HuH-7 (cell line): ENCODE measurements at regions not wholly inside any gene's neighbourhood (a gene's known extent, or its start where the extent isn't known, plus 50 kb on each side); places are given as distances from the start of the nearest gene placed in this dataset.
A peak's percentile ranks its signal among the peaks of the same experiment; 100 is the strongest.
"Not testable (repeated sequence)": the region's sequence is repeated elsewhere in the genome, so short reads cannot be mapped to it uniquely, and the experiment has no call there.

Experiments used
- DNase-seq: peaks from one replicate; pipeline ENCODE4 v3.0.0; 2011; ENCODE audit warnings: low spot score

DNA sequence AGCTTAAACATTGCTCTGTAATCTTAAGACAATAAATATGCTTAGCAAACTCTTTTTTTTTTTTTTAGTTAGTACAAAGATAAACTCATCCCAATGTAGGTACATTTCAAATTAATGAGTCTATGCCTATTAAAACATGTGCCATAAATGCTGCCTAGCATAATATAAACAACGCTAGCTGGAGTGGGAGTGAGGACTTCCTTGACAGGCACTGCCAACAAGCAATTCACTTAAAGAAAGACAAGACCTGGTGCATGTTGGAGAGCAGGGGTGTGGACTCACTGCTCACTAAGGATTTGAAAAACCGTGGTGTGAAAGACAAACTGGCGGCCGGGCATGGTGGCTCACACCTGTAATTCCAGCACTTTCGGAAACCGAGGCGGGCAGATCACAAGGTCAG, 187.2 kb upstream of the RGS6 start:
- DNase-seq: no peak

GRCh38 chr14:71748196-71748595, 184.0 kb upstream of the RGS6 start:
- no peak for DNase-seq

DNA sequence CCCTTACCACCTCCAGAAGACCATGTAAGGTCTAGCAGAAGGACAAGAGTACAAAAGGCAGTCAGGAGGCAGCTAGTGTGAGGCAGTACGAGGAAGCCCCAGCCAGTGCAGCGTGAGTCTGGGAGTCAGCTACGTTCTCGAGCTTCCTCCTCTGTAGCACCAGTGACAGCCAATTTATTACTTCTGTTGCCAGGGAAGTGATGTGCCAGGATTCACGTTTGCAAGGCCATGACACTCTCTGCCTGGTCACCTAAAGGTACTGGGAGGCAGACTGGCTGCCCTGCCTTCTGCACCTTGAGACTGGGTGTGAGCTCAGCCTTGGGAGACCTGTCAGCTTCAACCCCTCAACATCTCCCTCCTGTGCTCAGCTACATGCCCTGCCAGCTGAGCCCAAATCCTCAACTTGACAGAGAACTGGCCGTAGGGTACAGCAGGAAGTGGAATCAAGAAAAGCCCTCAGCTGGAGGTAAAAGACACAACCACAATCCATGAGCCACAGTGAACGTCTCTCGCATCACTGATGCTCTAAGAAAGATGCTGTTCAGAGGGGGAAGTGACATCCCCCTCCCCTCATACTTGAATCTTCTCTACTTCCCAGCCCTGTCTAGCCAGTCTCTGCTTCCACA, 182.5 kb upstream of the RGS6 start:
- no peak for DNase-seq

GRCh38 chr14:71751264-71751663, 181.0 kb upstream of the RGS6 start:
- no peak for DNase-seq

GRCh38 chr14:71752111-71752738, 180.0 kb upstream of the RGS6 start:
- DNase-seq: no peak

DNA sequence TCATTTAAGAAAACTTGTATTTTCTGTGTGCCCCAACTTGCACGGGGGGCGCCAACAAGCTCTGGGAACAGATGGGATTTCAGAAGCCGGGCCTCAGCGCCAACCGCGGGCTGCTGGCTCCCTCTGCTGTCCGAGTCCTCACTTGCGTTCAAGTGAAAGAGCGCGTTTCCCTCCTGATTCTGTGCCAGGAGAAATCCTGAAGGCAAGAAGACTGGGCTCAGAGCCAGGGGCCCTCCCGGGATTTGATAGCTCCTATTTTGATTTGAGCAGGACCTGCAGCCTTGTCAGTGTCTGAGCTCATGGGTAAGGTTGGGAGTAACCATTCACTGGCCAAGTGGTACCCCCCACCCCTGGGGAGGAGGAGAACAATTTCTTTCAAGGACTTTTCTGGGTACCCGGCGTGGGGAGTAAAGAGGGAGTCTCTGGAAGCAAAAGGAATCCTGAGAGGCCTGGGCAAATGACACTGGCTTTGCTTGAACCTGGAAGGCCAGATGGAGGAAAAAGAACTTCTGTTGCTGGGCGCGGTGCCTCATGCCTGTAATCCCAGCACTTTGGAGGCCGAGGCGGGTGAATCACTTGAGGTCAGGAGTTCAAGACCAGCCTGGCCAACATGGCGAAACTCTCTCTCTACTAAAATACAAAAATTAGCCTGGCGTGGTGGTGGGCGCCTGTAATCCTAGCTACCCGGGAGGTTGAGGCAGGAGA, 179.0 kb upstream of the RGS6 start:
- DNase-seq: peak; percentile 55

DNA sequence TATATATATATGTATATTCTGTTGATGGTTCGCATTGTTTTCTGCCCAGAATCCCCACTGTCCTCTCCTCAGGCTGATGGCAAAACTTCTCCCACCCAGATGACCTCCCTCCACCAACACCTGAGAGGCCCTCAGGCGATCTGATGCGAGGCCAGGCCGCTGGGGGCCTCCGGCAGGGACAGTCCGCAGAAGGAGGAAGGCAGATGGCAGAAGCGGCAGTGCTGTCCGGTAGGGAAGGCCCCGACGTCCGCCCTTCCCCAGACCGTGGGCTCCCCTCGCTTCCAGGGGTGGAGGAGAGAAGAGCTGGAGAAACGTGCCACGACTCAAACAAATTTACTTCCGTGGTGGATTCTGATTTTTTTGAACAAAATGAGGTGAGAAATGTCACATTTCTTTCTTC, 178.3 kb upstream of the RGS6 start:
- no peak for DNase-seq

DNA sequence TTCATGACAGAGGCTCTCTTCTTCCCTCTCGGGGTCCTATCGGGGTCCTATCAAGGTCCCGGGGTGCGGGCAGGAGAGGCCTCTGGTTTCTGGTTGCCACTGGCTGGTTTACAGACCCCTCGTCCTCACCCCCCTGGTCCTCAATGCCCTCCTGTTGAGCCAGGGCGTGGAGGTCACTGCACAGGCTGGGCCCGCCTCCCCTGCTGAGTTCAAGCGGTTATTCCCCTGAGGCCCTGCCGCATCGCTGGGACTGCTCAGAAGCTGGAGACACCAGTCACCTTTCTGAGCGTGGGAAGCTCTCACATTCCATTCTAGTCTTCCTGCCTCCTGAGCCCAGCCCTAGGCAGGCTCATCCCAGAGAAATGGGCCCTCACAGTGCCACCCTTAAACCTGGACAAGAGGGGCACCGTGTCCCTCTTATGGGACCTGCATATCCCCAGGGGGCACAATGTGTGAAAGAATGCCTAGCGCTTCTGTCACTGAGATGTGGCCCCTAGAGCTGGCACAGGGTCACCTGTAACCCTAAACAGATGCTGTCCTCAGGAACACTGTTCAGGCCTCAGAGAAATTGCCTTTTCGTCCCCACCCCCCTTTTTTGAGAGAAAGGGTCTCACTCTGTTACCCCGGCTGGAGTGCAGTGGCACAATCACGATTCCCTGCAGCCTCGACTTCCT, 177.7 kb upstream of the RGS6 start:
- DNase-seq: no peak

- DNase-seq: no peak
Observed at GRCh38 chr14:71758229-71758951, 173.8 kb upstream of the RGS6 start.

DNA sequence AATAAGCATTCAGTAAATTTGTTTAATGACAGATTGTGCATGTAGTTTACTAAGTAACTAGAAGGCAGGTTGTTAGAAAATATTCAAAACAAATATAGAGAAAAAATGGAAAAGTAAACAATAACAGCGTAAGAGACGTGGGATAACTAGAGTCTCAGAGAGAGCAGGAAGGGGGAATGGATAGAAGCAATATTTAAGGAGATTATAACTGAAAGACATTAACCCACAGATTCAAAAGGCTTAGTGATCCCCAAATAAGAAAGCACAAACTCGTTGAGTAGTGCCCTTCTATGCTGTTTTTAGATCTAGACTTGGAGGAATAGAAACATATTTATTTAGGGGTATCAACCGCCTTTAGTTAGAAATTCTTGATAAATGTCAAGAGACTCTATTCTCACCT, 169.7 kb upstream of the RGS6 start:
- DNase-seq: no peak

DNA sequence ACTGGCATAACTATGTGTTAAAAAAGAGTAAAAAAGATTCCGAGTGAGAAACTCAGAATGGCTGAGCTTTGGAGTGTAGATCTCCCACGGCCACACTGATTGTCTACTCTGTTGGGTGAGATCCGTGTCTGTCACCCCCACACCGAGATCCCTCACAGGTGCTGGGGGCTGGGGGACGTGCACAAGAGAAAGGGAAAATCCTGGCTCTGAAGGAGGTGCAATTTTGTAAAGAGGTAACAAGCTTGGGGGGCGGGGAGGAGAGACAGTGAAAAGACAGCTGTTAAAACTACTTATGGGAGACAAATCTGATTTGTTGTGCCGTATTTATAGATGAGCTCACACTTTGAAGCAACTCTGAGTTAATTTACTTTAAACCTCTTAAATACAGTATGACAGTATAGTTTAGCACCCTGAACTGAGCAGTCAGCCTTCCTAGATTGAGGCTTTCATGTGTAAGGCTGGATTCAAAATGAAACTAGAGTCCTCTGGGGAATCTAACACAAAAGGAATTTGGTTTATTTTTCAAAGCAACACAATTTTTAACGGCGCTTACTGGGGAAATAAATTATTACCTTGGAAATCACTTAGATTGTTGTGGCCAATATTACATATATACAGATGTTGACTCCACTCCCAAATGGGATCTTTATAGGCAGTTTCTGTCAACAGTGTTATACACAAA, 167.4 kb upstream of the RGS6 start:
- no peak for DNase-seq

- no peak for DNase-seq
Observed at GRCh38 chr14:71765505-71765904, 166.7 kb upstream of the RGS6 start.

- no peak for DNase-seq
Observed at GRCh38 chr14:71770431-71770830, 161.8 kb upstream of the RGS6 start.

- DNase-seq: not testable (repeated sequence)
Observed at GRCh38 chr14:71771421-71771820, 160.8 kb upstream of the RGS6 start.

GRCh38 chr14:71771996-71772395, 160.2 kb upstream of the RGS6 start:
- DNase-seq: not testable (repeated sequence)

- DNase-seq: no peak
Observed at GRCh38 chr14:71773898-71774481, 158.2 kb upstream of the RGS6 start.

GRCh38 chr14:71776471-71777360, 155.5 kb upstream of the RGS6 start:
- no peak for DNase-seq

- DNase-seq: no peak
Observed at GRCh38 chr14:71780075-71780474, 152.2 kb upstream of the RGS6 start.

DNA sequence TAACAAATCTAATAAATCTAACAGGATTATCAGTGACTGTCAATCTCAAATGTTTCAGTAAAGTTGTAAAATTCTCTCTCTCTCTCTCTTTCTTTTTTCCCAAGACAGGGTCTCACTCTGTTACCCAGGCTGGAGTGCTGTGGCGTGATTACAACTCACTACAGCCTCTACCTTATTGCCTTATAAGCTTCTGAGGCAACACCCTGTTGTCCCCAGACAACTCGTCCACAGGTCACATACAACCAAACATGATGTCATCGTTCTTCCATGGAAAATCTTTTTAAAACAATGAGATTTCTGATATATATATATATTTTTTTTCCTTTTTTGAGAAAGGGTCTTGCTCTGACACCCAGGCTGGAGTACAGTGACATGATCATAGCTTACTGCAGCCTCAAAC, 151.4 kb upstream of the RGS6 start:
- DNase-seq: no peak

- DNase-seq: no peak
Observed at GRCh38 chr14:71783088-71783487, 149.1 kb upstream of the RGS6 start.
